HCT116 (cell line): ENCODE measurements at regions not wholly inside any gene's neighbourhood (a gene's known extent, or its start where the extent isn't known, plus 50 kb on each side); places are given as distances from the start of the nearest gene placed in this dataset.

ENCODE experiments used
- ATAC-seq: fragments of 200-7000 bp; cut with Tn5 transposase; 2 replicates; pipeline ENCODE4 v1.9.1; 2020; ENCODE audit warnings: mild to moderate bottlenecking, moderate library complexity
- BruUV-seq: library from RNA; stranded (reverse); fragments of 400-500 nt; replicated peaks from 2 replicates; lab custom pipeline; 2021; lab: Mats Ljungman, UMichigan
- CTCF ChIA-PET: fragments of 300-600 bp; sonication (Branson Sonifier 250); formaldehyde crosslinking; loops from one replicate; lab custom pipeline; 2021; ENCODE audit warnings: antibody characterized with exemption; lab: Charles Lee
- POLR2A ChIA-PET: fragments of 300-600, 350-600 bp; sonication (Branson Sonifier 250); formaldehyde crosslinking; loops from one replicate; lab custom pipeline; 2021; ENCODE audit warnings: antibody characterized with exemption; lab: Charles Lee
- RAD21 ChIA-PET, 2 experiments: fragments of 300-600 bp; sonication (Branson Sonifier 250); formaldehyde crosslinking; loops; one replicate each; lab custom pipeline; 2023; ENCODE audit warnings: low total read pairs in 2 of 2; ENCODE audit not compliant: uncharacterized antibody in 2 of 2, unreplicated experiment in 2 of 2, low non-redundant PET in 1 of 2; lab: Charles Lee
- DNase-seq: peaks from one replicate; pipeline ENCODE4 v3.0.0-alpha.2; 2010; ENCODE audit warnings: low read depth, low spot score
- H2AFZ ChIP-seq: fragments of 200-600 bp; shearing (Covaris generic), sonication (generic); 2 replicates; pipeline ENCODE4 v1.6.1; 2017; ENCODE audit warnings: low read depth, mixed run types, mixed read lengths, antibody characterized with exemption, low read length; ENCODE audit not compliant: poor library complexity, severe bottlenecking
- H3K27ac ChIP-seq: 2 replicates; pipeline ENCODE4 v1.5.1; 2012; ENCODE audit warnings: low read depth, low read length
- H3K27me3 ChIP-seq: fragments of 200-600 bp; sonication (generic); 2 replicates; pipeline ENCODE4 v1.6.1; 2016; ENCODE audit warnings: mixed run types, low read length, mixed read lengths; ENCODE audit not compliant: insufficient read depth
- H3K36me3 ChIP-seq, 2 experiments: fragments of 200-500 bp in 1 of 2; fragments of 200-600 bp in 1 of 2; sonication (Bioruptor generic) in 1 of 2; sonication (generic) in 1 of 2; 2 replicates each; pipeline versions ENCODE4 v1.5.1 to v1.6.1; 2014 to 2016; ENCODE audit warnings: low read length in 2 of 2, inconsistent platforms in 1 of 2, mixed read lengths in 1 of 2, mixed run types in 1 of 2; ENCODE audit not compliant: insufficient read depth in 2 of 2, control insufficient read depth in 1 of 2
- H3K4me1 ChIP-seq, 2 experiments: fragments of 200-600 bp in 1 of 2; sonication (generic) in 1 of 2; 2 replicates each; pipeline versions ENCODE4 v1.5.1 to v1.6.1; 2012 to 2017; ENCODE audit warnings: low read length in 2 of 2, inconsistent platforms in 1 of 2, mild to moderate bottlenecking in 1 of 2, mixed read lengths in 1 of 2, mixed run types in 1 of 2, moderate library complexity in 1 of 2; ENCODE audit not compliant: insufficient read depth in 2 of 2, control insufficient read depth in 1 of 2
- H3K4me2 ChIP-seq: fragments of 200-600 bp; sonication (generic); 2 replicates; pipeline ENCODE4 v1.6.1; 2017; ENCODE audit warnings: mixed run types, low read length, mixed read lengths
- H3K4me3 ChIP-seq, 2 experiments: fragments of 200-600 bp in 1 of 2; sonication (generic) in 1 of 2; replicated peaks in 1 of 2; 2 replicates each; pipeline ENCODE4 v1.5.1; 2011 to 2016; ENCODE audit warnings: low read length in 2 of 2, control low read depth in 1 of 2, low read depth in 1 of 2, mild to moderate bottlenecking in 1 of 2, mixed read lengths in 1 of 2, mixed run types in 1 of 2
- H3K79me2 ChIP-seq: fragments of 200-600 bp; sonication (generic); 2 replicates; pipeline ENCODE4 v1.6.1; 2017; ENCODE audit warnings: mild to moderate bottlenecking, mixed run types, low read length, moderate library complexity, mixed read lengths; ENCODE audit not compliant: insufficient read depth
- H3K9ac ChIP-seq: fragments of 200-600 bp; sonication (generic); 2 replicates; pipeline ENCODE4 v1.6.1; 2016; ENCODE audit warnings: low read length, mixed read lengths
- H3K9me2 ChIP-seq: fragments of 200-600 bp; sonication (generic), shearing (Covaris generic); 2 replicates; pipeline ENCODE4 v1.6.1; 2017; ENCODE audit warnings: mixed run types, mild to moderate bottlenecking, moderate library complexity; ENCODE audit not compliant: insufficient read depth
- H3K9me3 ChIP-seq, 2 experiments: fragments of 200-500 bp in 1 of 2; fragments of 200-600 bp in 1 of 2; sonication (Bioruptor generic) in 1 of 2; sonication (generic) in 1 of 2; 2 replicates each; pipeline ENCODE4 v1.6.1; 2014 to 2017; ENCODE audit warnings: low read length in 2 of 2, mixed read lengths in 2 of 2, inconsistent platforms in 1 of 2, low read depth in 1 of 2, mild to moderate bottlenecking in 1 of 2, mixed run types in 1 of 2, moderate library complexity in 1 of 2; ENCODE audit not compliant: control insufficient read depth in 1 of 2, insufficient read depth in 1 of 2
- H4K20me1 ChIP-seq: fragments of 200-600 bp; sonication (generic), shearing (Covaris generic); 2 replicates; pipeline ENCODE4 v1.6.1; 2017; ENCODE audit warnings: mixed run types, mild to moderate bottlenecking, moderate library complexity; ENCODE audit not compliant: insufficient read depth
- CBX3 ChIP-seq: IDR thresholded peaks from 2 replicates; pipeline ENCODE4 v1.6.1; 2012; ENCODE audit warnings: low read depth
- CEBPB ChIP-seq: IDR thresholded peaks from 2 replicates; pipeline ENCODE4 v1.6.1; 2012; ENCODE audit warnings: low read depth
- EZH2 ChIP-seq: fragments of 200-600 bp; sonication (generic); IDR thresholded peaks from 2 replicates; pipeline ENCODE4 v1.6.1; 2017; ENCODE audit warnings: antibody characterized with exemption, mixed run types
- EZH2phosphoT487 ChIP-seq: fragments of 200-600 bp; IDR thresholded peaks from 2 replicates; pipeline ENCODE4 v1.6.1; 2018; ENCODE audit warnings: antibody characterized with exemption, borderline replicate concordance
- FOSL1 ChIP-seq: IDR thresholded peaks from 2 replicates; pipeline ENCODE4 v1.6.1; 2012; ENCODE audit warnings: low read depth
- JUND ChIP-seq: IDR thresholded peaks from 2 replicates; pipeline ENCODE4 v1.6.1; 2012
- POLR2AphosphoS5 ChIP-seq: IDR thresholded peaks from 2 replicates; pipeline ENCODE4 v1.6.1; 2011; ENCODE audit warnings: mild to moderate bottlenecking, low read depth, low read length, moderate library complexity
- RAD21 ChIP-seq: IDR thresholded peaks from 2 replicates; pipeline ENCODE4 v1.6.1; 2012; ENCODE audit warnings: low read depth, mild to moderate bottlenecking
- SIN3A ChIP-seq: IDR thresholded peaks from 2 replicates; pipeline ENCODE4 v1.6.1; 2012; ENCODE audit warnings: low read depth
- SRF ChIP-seq: IDR thresholded peaks from 2 replicates; pipeline ENCODE4 v1.6.1; 2012; ENCODE audit warnings: low read depth
- YY1 ChIP-seq: IDR thresholded peaks from 2 replicates; pipeline ENCODE4 v1.6.1; 2011; ENCODE audit warnings: low read length, low read depth, moderate library complexity, mild to moderate bottlenecking; ENCODE audit not compliant: insufficient replicate concordance; ENCODE audit errors: extremely low read depth
- ZFX ChIP-seq: fragments of 450-650 bp; IDR thresholded peaks from 2 replicates; pipeline ENCODE4 v1.6.1; 2017
- intact Hi-C: fragments of 100-400 bp; cut with micrococcal nuclease; formaldehyde crosslinking; loops from 2 replicates; pipeline ENCODE4 v1.10.0; 2022
- TF ChIP-seq, protein P1 (sequence below): IDR thresholded peaks from 2 replicates; pipeline ENCODE4 v1.6.1; 2011; ENCODE audit warnings: mild to moderate bottlenecking, low read length, moderate library complexity; ENCODE audit not compliant: insufficient replicate concordance; ENCODE audit errors: extremely low read depth
- TF ChIP-seq, protein P2 (sequence below): IDR thresholded peaks from 2 replicates; pipeline ENCODE4 v1.6.1; 2012
- TF ChIP-seq, protein P3 (sequence below): IDR thresholded peaks from 2 replicates; pipeline ENCODE4 v1.6.1; 2012

DNA sequence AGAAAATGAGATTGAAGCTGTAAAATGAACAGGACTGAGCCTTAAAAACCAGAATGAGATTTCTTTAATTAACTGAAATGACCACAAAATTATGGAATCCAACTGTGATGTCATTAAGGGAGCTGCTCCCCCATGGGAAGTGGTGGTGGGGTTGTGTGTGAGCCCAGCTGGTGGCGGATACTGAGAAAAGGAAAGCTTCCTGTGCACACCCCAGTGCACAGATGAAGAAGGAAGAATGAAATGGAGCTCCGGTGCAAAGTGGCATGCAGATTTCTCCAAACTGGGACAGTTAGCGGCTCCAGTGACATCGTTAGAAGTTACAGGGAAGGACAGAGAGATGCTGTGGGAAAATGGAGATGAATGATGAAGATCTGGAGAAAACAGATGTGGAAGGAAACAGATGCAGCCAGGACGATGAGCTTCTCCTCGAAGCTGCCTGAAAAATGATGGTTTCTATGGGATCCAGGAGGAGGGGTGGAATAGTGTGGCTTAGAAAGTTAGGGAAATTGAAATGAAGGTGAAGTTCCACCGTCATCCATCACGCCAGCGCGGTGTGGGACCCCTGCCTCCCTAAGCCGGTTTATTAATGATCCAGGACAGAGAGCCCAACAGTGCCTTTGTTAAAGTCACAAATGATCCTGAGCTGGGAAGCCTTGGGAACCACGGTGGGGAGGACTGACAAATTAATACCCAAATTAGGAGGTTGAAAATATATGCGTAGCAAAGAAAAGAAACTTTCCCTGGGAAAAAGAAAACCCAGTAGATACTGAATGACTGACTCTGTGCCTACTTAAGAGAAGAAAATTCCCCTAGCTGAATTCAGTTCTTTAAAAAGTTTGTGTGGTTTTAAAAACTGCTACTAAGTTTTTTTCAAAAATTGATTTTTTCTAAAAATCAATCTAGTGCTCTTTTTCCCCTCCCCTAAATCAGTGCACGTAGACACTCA, 77.2 kb downstream of the TSN start:
- RAD21 ChIA-PET: no interaction called here
- no peaks in the 10 kb centered on the region for H3K9me3 ChIP-seq
- H3K4me2 ChIP-seq: no peak overlapping the region
- no peaks in the 10 kb centered on the region for H3K79me2 ChIP-seq
- ATAC-seq (no peak), DNase-seq (no peak)
- no peaks in the 10 kb centered on the region for H3K9me2 ChIP-seq
- no peaks in the 10 kb centered on the region for H4K20me1 ChIP-seq
- intact Hi-C loops: no loop called here
- CTCF ChIA-PET: no interaction called here
- BruUV-seq: no TSS peak
- no peaks in the 10 kb centered on the region for H3K36me3 ChIP-seq
- no peak overlapping the region for H3K4me3 ChIP-seq
- H3K27me3 ChIP-seq: peaks cover 29% of the 10 kb centered on the region
- H3K4me1 ChIP-seq: no peaks in the 10 kb centered on the region
- POLR2A ChIA-PET: interaction anchor here (0.6 kb wide), 1 partner anchor 132 kb away, joined by 3 read pairs; no protein-coding TSS in a partner anchor
- no peak overlapping the region for H3K27ac ChIP-seq
- H2AFZ ChIP-seq: no peak overlapping the region
- H3K9ac ChIP-seq: no peak overlapping the region
- no peak for TF ChIP-seq ZFX
- no peak for TF ChIP-seq POLR2AphosphoS5
- no peak for TF ChIP-seq SIN3A
- TF ChIP-seq, protein P1, sequence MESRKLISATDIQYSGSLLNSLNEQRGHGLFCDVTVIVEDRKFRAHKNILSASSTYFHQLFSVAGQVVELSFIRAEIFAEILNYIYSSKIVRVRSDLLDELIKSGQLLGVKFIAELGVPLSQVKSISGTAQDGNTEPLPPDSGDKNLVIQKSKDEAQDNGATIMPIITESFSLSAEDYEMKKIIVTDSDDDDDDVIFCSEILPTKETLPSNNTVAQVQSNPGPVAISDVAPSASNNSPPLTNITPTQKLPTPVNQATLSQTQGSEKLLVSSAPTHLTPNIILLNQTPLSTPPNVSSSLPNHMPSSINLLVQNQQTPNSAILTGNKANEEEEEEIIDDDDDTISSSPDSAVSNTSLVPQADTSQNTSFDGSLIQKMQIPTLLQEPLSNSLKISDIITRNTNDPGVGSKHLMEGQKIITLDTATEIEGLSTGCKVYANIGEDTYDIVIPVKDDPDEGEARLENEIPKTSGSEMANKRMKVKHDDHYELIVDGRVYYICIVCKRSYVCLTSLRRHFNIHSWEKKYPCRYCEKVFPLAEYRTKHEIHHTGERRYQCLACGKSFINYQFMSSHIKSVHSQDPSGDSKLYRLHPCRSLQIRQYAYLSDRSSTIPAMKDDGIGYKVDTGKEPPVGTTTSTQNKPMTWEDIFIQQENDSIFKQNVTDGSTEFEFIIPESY: no peak
- TF ChIP-seq EZH2: no peak
- TF ChIP-seq CBX3: no peak

DNA sequence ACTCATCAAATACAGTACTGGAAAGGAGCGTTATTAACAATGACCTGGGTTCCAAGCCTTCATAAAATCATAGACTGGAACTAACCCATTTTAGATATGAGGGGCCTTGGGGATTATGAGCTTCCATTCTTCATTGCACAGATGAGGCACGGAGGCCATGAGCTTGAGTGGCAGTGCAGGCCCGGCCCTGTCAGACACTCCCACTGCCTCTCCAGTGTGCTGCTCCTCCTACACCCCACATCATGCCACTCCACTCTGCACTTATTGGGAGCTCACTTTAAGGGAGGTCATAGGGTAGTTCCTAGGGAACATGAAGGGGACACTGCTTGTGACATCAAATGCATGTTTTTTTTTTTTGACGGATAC, 77.9 kb downstream of the TSN start:
- Histone ChIP-seq H4K20me1 (no peaks in the 10 kb centered on the region), H3K9me3 (no peaks in the 10 kb centered on the region), H2AFZ (no peak overlapping the region), H3K36me3 (no peaks in the 10 kb centered on the region), H3K9me2 (no peaks in the 10 kb centered on the region), H3K27ac (no peak overlapping the region), H3K4me3 (no peak overlapping the region), H3K27me3 (peaks cover 32% of the 10 kb centered on the region), H3K9ac (no peak overlapping the region), H3K79me2 (no peaks in the 10 kb centered on the region), H3K4me2 (no peak overlapping the region), H3K4me1 (no peaks in the 10 kb centered on the region)
- ChIA-PET RAD21 (no interaction called here), POLR2A (no interaction called here), CTCF (no interaction called here)
- no peak for ATAC-seq
- intact Hi-C loops: no loop called here
- no TSS peak for BruUV-seq
- TF ChIP-seq, protein P2, sequence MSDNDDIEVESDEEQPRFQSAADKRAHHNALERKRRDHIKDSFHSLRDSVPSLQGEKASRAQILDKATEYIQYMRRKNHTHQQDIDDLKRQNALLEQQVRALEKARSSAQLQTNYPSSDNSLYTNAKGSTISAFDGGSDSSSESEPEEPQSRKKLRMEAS: no peak
- TF ChIP-seq FOSL1 (no peak), SRF (no peak), CEBPB (no peak), SIN3A (no peak), EZH2 (no peak), JUND (no peak), RAD21 (no peak), CBX3 (no peak), ZFX (no peak), EZH2phosphoT487 (no peak), POLR2AphosphoS5 (no peak), YY1 (no peak)
- TF ChIP-seq, protein P3, sequence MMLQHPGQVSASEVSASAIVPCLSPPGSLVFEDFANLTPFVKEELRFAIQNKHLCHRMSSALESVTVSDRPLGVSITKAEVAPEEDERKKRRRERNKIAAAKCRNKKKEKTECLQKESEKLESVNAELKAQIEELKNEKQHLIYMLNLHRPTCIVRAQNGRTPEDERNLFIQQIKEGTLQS: no peak
- DNase-seq: no peak
